Activated CD8-positive, alpha-beta memory T cell treated with anti-CD3 and anti-CD28 coated beads for 1 hour (primary cell): ENCODE measurements at regions not wholly inside any gene's neighbourhood (a gene's known extent, or its start where the extent isn't known, plus 50 kb on each side); places are given as distances from the start of the nearest gene placed in this dataset.
"Not testable (repeated sequence)": the region's sequence is repeated elsewhere in the genome, so short reads cannot be mapped to it uniquely, and the experiment has no call there.

Source experiments
- DNase-seq, 2 donors: peaks; one replicate each; pipeline ENCODE4 v3.0.0-alpha.2; 2020; ENCODE audit warnings: low read depth in 1 of 2; ENCODE audit errors: extremely low read depth in 1 of 2

DNA sequence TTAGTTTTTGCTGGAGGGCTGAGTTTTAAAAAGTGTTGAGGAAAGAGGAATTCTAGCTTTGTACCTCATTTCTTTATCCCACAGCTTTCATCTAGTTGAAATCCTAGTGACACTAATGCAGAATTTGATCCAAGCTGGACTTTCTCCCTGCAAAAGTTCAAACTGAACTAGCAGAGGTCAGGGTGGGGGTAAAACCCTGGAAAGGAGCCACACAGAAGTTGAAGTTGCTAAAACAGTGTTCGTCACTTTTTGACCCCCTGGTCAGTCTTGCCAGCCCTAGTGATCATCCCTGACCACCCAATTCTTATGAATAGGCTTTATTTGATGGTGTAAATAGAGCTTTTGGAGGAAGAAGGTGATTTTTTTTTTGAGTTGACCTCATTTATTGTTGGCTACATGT lies 390.4 kb downstream of the TMEM38B start:
- no peak for DNase-seq

DNA sequence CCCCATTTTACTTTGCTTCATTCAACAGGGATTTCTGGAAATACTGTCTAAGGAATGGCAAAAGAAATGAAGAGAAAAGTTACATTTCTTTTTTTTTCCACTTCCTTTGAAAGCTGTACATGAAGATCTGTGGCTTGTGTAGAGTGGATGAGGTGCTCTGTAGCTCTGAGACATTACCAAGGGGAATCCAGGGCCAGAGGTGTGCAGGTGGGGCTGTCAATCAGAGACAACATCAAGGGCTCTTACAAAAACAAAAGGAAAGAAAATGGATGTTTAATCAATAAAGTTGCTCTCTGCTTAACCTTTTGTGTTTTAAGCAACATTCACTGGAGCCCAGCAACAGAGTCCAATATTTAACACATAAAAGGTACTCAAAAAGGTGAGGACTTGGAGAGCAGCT lies 391.1 kb downstream of the TMEM38B start:
- no peak for DNase-seq

DNA sequence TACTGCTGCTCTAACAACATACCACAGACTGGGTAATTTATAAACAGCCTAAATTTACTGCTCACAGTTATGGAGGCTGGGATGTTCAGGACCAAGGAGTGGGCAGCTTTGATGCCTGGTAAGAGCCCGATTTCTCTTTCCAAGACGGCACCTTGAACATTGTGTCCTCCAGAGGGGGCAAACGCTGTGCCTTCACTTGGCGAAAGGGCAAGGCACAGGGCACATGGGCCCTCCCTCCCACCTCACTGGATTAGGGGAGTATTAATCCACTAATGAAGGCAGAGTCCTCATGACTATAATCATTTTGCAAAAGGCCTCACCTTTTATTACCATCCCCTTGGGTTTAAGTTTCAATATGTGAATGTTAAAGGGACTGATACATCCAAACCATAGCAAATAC lies 397.7 kb downstream of the TMEM38B start:
- no peak for DNase-seq

GRCh38 chr9:106102821-106103220 lies 408.5 kb downstream of the TMEM38B start:
- no peak for DNase-seq

DNA sequence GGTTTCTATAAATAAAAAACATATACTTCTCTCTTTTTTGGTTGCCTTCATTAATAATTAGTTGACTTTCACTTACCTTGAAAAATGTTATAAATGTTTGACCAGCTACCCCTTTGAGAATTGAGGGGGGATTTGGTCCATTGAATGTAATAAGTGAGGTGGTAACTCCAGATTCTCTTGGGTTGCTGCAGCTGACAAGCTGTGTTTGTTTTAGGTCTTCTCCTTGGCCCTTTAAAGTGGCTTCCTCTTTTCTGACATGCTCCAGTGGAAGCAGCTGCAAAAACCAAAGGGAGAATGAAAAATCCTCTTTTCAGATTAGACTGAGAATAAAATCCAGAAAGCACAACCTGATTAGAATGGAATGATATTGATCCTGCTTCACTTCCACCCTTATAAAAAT lies 410.5 kb downstream of the TMEM38B start:
- DNase-seq, result no peak

DNA sequence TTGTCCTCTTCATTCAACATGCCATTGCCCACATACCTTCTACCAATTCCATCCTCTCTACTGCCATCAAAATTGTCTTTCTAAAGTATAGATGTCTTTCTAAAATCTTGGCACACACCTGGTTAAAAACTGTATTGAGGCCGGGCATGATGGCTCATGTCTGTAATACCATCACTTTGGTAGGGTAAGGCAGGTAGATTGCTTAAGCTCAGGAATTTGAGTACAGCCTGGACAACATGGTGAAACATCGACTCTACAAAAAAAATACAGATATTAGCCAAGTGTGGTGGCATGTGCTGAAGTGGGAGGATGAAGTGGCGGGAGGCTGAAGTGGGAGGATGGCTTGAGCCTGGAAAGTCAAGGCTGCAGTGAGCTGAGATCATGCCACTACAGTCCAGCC lies 412.1 kb downstream of the TMEM38B start:
- no peak for DNase-seq

- no peak for DNase-seq
Measured at GRCh38 chr9:106107716-106108115, 413.4 kb downstream of the TMEM38B start.

DNA sequence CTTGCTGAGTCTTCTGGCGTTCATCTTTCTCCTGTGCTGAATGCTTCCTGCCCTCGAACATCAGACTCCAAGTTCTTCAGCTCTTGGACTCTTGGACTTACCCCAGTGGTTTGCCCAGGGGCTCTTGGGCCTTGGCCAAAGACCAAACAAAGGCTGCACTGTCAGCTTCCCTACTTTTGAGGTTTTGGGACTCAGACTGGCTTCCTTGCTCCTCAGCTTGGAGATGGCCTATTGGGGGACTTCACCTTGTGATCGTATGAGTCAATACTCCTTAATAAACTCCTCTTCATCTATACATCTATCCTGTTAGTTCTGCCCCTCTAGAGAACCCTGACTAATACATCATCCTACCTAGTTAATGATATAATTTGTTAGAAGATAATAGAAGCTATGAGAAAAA lies 415.4 kb downstream of the TMEM38B start:
- not testable (repeated sequence) for DNase-seq

GRCh38 chr9:106110483-106110882 lies 416.1 kb downstream of the TMEM38B start:
- no peak for DNase-seq

GRCh38 chr9:106111039-106111730 lies 416.8 kb downstream of the TMEM38B start:
- no peak for DNase-seq

DNA sequence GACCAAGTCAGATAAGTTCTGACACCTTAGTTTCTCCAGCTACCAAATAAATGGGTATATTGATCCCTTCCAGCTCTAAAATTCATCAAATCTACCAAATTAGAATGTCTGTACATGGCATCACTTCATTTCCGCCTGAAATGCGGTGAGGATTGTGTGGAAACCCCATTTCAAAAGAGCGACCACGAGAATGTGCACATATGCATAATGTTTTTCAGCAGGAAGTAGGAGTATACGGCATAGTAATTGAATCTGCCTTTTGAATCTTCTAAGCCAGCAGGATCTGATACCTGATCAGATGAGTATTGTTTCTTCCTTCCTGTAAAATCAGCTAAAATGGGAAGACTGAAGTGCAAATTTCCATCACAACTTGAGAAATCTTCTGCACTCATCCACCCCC lies 418.6 kb downstream of the TMEM38B start:
- no peak for DNase-seq

DNA sequence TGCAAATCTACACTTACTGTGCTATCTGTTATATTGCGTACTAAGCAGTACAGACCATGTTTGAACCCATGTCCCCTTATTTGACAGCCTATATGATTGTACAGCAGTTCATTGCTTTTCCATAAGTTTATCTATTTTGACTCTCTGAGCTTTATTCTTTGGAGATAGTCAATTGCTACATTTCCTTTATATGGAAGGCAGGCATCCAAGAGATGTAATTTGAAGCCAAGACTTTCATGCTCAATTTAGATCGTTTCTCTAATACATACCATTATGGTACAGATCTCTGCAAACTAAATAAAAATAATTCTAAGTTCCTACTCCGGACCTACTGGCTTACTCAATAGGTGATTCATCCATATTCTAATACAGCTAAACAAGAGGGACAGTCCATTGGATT lies 424.8 kb downstream of the TMEM38B start:
- DNase-seq, result no peak

DNA sequence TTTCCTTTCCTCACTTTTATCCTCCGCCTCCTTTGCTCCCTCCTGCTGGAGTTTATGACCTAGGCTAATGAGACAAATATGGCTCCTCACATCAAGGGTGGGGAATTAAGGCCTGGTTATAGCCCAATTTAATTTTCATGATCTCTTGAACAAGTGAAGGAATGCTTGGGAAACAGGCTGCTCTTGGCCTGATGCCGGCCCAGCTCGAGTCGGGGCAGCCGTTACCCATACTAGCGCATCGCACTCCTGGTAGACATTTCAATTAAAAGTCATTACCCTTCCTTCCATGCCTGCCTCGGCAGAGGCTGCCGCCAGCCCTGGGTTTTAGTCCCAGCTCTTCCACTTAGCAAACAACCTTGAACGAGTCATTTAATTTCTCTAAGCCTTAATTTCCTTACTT lies 425.7 kb downstream of the TMEM38B start:
- DNase-seq, result no peak

- DNase-seq, result no peak
Measured at GRCh38 chr9:106127776-106128175, 433.4 kb downstream of the TMEM38B start.

DNA sequence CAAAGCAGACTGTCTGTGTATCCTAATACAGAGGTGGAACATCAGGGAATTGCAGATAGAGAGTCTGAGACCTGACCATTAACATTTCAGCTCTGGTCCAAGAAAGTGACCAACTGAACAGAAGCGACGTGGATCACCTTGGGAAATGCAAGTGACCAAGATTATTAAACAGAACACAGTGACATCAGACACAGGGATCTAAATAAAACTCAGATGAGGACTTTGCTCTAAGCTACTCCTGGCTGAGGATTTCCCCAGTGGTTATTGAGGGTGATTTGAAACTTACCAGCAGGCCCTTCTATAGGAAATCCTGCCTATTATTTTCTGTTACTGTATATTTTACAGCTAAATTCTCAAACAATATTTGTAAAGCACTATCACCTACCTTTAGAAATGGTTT lies 436.0 kb downstream of the TMEM38B start:
- DNase-seq, result no peak

DNA sequence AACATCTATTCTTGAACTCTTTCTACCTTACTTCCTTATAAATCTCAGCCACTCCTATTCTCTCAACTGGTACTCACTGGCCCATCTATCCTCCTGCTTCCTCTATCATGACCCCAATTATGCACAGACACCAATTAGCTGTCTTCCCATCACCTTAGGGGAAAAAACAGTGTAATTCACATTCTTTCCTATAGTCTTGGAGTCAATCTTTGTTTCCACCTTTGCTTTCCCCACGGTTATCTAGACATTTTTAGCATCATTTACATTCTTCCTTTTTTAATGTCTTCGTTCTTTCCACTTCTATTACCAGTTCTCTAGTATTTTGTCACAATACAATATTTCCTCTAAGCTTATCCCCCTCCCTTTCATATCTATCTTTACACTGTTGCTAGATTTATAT lies 449.4 kb downstream of the TMEM38B start:
- DNase-seq, result no peak

DNA sequence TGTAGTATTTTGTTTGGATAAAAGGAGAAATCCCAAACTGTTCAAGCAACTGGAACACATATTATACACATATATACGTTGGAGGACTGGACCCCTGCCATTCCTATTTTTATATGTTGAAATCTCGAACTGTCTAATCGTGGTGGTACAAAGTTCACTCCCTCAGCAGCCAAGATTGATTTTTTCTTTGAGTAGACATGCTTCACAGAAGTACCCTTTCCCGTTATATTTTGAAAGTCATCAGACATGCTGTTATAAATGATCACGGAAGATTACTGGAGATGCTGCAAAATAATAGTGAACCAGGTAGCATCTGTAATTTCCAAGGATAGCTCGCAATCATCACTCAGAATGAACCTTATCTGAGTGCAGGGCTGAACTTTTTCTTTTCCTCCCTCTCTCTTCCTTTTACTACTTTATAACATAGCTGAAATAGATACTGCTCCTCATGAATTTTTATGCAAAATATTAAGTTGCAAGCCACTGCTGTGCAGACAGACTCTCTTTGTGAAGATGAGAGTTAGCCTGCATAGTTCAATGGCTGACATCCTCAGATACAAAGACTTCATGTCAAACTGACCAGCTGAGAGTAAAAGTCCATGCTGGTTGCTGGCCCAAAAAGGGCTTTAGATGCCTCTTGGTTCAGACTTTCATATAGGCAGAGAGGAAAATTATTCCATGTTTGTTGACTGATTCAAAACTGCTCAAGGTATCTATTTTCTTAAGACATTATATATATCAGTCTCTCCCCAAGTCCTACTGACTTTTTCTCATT lies 451.9 kb downstream of the TMEM38B start:
- DNase-seq, result no peak

- no peak for DNase-seq
Measured at GRCh38 chr9:106146886-106147285, 452.5 kb downstream of the TMEM38B start.

DNA sequence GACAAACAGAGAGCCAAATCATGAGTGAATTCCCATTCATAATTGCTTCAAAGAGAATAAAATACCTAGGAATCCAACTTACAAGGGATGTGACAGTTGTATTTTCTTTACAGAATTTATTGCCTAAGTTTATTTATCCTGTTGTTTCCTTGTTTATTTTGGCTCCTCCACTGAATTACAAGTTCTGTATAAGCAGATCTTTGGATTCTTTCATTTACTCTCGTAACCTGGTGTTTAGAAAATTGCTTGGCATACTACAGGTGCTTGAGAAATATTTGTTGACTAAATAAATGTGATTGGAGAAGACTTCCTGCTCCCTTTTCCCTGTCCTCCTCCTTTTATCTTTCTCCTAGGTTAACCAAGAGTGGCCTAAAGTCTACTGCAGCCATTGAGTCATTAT lies 455.6 kb downstream of the TMEM38B start:
- DNase-seq, result no peak

DNA sequence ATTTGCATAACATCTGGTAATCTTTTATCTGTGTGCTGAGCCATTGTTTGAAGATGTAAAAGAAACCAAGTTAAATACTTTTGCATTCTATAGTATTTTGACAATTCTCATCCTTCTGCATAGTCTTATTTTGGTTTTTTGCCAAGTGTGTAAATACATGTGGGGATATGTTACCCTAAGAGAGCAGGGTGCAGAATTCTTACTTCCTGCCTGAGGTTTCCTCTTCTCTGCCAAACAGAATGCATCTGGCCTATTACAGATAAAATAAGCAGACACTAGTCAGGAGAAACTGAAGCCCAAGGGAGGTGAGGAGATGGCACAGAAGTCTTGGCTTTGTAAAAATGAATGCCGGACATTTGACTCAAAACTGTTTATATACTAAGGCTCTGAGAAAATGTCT lies 462.1 kb downstream of the TMEM38B start:
- no peak for DNase-seq

- DNase-seq, result no peak
Measured at GRCh38 chr9:106172265-106172664, 477.9 kb downstream of the TMEM38B start.

DNA sequence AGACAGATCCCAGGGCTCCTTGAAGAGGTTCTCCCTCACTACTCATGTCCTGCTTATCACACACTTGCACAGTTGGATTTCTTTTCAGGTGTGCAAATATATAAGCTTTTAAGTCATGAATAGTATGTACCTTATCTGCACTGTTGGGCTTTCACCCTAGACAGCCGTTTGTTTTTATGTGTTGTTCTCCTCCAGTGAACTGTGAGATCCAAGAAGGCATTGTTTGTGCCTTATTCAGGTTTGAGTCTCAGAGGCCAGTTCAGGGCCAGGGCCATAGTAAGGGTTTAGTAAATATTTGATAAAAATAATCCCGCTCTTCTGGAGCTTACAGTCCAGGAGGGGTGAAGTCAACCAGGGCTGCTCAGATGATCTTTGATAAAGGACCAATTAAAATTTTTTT lies 480.0 kb downstream of the TMEM38B start:
- DNase-seq, result no peak

DNA sequence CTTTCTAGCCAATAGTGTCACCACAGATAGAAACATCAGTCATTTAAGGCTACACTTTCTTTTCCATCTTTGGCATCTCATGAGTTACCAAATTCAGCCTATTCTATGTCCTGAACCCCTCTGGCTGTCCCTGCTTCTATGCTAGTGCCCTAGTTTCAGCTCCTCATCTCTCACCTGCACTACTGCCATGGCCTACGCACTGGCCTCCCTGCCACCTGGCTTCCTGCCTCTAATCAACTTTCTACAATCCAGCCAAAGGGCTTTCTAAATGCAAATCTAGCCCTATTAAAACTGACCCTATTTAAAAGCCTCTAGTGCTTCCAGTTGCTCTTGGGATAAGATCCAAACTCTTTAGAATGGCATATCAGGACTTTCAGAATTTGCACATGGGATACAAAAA lies 482.9 kb downstream of the TMEM38B start:
- DNase-seq, result no peak
